Urothelium cell line (cell line): ENCODE measurements at regions not wholly inside any gene's neighbourhood (a gene's known extent, or its start where the extent isn't known, plus 50 kb on each side); places are given as distances from the start of the nearest gene placed in this dataset.
A peak's percentile ranks its signal among the peaks of the same experiment; 100 is the strongest.
"Not testable (repeated sequence)": the region's sequence is repeated elsewhere in the genome, so short reads cannot be mapped to it uniquely, and the experiment has no call there.

Experiments used
- DNase-seq: peaks from one replicate; pipeline ENCODE4 v3.0.0; 2011; ENCODE audit warnings: low spot score, mixed read lengths
- FAIRE-seq: peaks from 2 replicates; lab custom pipeline; 2011; peaks lifted over from hg19 to GRCh38; lab: Jason Lieb, UNC

- FAIRE-seq = no peak
- DNase-seq = no peak
These were observed 161.5 kb downstream of the SOX3 start for GRCh38 chrX:140343226-140343868.

- DNase-seq = no peak
- FAIRE-seq = no peak
These were observed 162.5 kb downstream of the SOX3 start for GRCh38 chrX:140342410-140342809.

- DNase-seq = no peak
- no peak for FAIRE-seq
These were observed 167.6 kb downstream of the SOX3 start for GRCh38 chrX:140337263-140337662.

- FAIRE-seq (no peak), DNase-seq (peak; percentile 35)
These were observed 186.6 kb downstream of the SOX3 start for GRCh38 chrX:140318296-140318695.

- no peak for DNase-seq
- FAIRE-seq = no peak
These were observed 187.4 kb downstream of the SOX3 start for GRCh38 chrX:140317462-140317861.

- no peak for FAIRE-seq
- no peak for DNase-seq
These were observed 205.7 kb downstream of the SOX3 start for GRCh38 chrX:140298960-140299825.

GRCh38 chrX:140297273-140297672 lies 207.6 kb downstream of the SOX3 start:
- no peak for DNase-seq
- FAIRE-seq = no peak

- DNase-seq = no peak
- FAIRE-seq = no peak
These were observed 211.9 kb downstream of the SOX3 start for GRCh38 chrX:140292961-140293360.

GRCh38 chrX:140292188-140292587 lies 212.7 kb downstream of the SOX3 start:
- DNase-seq (no peak), FAIRE-seq (no peak)

GRCh38 chrX:140274811-140275525 lies 229.9 kb downstream of the SOX3 start:
- FAIRE-seq (no peak), DNase-seq (peak; percentile 17)

- FAIRE-seq (no peak), DNase-seq (no peak)
These were observed 230.9 kb downstream of the SOX3 start for GRCh38 chrX:140273921-140274320.

GRCh38 chrX:140250391-140250790 lies 254.5 kb downstream of the SOX3 start:
- FAIRE-seq (no peak), DNase-seq (no peak)

- FAIRE-seq (no peak), DNase-seq (no peak)
These were observed 255.8 kb downstream of the SOX3 start for GRCh38 chrX:140249088-140249487.

GRCh38 chrX:140229191-140229590 lies 263.9 kb upstream of the CXorf66 start:
- FAIRE-seq = no peak
- no peak for DNase-seq

GRCh38 chrX:140226037-140226436 lies 260.7 kb upstream of the CXorf66 start:
- not testable (repeated sequence) for FAIRE-seq, DNase-seq

GRCh38 chrX:140215894-140216293 lies 250.6 kb upstream of the CXorf66 start:
- not testable (repeated sequence) for FAIRE-seq, DNase-seq

- DNase-seq, FAIRE-seq: not testable (repeated sequence)
These were observed 249.2 kb upstream of the CXorf66 start for GRCh38 chrX:140214518-140214917.

GRCh38 chrX:140206657-140207056 lies 241.3 kb upstream of the CXorf66 start:
- no peak for FAIRE-seq
- no peak for DNase-seq

GRCh38 chrX:140190441-140191108 lies 225.3 kb upstream of the CXorf66 start:
- FAIRE-seq = no peak
- no peak for DNase-seq

- no peak for FAIRE-seq
- peak; percentile 1 for DNase-seq
These were observed 215.3 kb upstream of the CXorf66 start for GRCh38 chrX:140180585-140180984.

GRCh38 chrX:140177821-140178220 lies 212.5 kb upstream of the CXorf66 start:
- DNase-seq = no peak
- no peak for FAIRE-seq
